SHP77 (cell line): ENCODE measurements at regions not wholly inside any gene's neighbourhood (a gene's known extent, or its start where the extent isn't known, plus 50 kb on each side); places are given as distances from the start of the nearest gene placed in this dataset.

Experiments used
- DNase-seq, 2 experiments: peaks; one replicate each; lab custom pipeline; 2025; lab: John Stamatoyannopoulos, UW

DNA sequence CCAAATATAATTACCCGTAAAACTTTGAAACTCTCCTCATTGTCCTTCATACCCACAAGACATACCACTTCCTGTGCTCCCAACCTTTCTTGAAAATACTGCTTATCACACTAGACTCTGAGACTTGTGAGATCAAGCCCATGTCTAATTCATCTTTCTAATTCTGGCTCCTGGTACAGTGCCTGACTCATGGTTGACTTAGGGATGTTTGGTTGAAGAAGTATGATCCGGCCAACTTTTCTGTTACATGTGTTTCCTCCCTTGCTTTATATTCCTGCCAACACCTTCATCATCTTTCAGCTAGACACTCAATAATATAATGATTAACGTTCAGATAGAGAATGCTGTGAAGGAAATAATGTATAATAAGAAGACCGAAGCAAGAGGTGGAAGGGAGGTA is 58.2 kb downstream of the MEX3B start:
- no peak for DNase-seq

DNA sequence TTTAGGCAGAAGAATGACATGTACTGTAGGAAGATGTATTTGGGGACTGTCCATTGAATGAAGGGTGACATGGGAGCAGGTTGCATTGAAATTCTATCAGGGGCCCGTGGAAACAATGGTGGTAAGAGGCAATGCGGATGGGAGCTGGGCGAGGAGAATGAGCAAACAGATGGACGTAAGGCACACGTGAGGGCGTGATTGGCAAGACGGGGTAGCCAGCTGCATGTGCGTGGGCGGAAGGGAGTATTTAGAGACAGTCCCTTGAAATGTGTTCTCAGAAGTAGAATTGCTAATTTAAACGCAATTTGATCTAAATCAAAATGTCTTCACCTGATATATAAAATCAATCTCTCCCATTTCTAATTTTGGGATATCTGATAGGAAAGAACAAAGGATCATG is 62.3 kb downstream of the MEX3B start:
- no peak for DNase-seq

DNA sequence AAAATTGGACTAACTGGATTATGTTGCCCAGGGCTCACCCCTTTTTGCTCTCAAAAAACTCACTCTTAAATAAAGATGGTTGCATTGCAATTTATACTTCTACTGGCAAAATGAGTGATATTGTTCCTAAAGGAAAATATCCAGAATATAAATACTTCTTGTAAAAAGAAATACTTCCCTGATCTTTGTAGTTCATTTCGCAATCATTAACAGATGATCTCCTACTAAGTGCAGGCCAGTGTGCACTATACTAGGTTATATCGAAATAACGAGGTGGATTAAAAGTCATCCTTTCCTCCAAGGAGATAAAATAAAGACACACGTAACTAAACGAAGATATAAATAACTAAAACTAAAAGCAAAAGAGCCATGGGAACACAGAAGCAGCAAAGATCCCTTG is 63.0 kb downstream of the MEX3B start:
- DNase-seq = no peak

DNA sequence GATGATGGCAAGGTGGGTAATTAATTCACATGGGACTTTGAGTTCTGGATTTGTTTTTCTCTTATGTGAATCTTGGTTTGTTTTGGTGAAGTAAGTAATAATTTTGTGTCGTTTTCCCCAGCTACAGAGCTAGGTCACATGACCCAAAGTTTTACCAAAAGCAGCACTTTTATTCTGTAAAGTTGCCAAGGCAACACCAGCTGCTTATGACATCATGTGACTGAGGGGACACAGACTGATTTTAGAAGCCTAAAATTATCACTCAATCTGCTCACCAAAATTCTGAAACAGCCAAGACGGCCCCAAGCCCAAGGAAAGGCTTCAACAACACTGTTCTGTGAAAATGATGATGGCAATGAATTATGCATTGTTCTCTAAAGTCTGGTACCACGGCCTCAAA is 63.9 kb downstream of the MEX3B start:
- DNase-seq = no peak

DNA sequence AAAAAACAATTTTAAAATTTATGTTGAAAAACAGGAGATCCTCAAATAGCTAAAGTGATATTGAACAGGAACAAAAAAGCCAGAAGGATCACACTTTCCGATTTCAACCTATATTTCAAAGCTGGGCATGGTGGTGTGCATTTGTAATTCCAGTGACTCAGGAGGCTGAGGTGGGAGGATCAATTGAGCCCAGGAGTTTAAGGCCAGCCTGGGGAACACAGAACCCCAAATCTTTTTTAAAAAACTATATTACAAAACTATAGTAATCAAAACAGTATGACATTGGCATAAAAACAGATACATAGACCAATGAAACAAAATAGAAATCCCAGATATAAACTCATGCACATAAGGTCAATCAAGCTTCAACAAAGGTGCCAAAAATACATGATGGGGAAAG is 68.4 kb downstream of the MEX3B start:
- no peak for DNase-seq

DNA sequence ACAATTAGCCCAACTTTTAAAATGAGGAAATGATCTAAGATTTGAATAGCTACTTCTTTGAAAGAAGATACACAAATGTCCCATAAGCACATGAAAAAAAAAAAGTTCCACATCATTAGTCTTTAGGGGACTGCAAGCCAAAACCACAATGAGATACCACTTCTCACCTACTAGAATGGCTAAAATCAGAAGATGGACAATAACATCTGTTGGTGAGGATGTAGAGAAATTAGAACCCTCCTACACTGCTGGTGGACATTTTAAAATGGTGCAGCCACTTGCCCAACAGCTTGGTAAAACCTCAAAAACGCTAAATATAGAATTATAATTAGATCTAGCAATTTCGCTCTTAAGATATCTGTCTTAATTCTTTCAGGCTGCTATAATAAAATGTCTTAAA is 77.1 kb downstream of the MEX3B start:
- DNase-seq = no peak

DNA sequence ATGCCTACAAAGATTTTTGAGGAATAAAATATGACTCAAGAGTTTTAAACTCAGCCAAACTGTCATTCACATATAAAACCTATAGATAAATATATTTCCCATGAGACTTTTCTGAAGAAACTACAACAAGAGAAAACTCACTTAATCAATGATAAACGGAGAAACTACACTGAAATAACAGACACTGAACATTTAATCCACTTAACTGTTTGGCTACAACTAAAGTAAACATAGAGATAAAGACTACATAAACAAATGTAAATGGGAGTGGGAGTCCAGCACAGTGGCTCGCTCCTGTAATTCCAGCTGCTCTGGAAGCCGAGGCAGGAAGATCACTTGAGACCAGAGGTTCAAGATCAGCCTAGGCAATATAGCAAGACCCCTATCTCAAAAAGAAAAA is 79.2 kb downstream of the MEX3B start:
- no peak for DNase-seq

DNA sequence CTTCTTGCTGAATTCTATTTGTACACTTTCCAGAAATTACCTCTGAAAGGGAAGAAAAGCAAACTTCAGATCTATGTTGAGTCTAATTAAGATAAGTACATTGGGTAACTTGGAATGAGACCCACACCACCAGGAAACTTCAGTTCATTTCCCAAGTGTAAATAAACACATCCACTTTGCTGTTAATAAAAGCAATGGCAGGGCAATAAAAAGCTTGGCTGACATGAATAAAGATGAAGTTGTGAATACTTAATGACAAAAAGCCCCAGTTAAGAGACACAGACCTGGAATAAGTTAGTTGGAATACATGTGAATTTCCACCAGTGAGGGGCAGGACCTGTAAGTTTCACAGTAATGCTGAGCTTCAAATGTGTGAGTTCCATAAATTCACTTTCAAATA is 83.3 kb downstream of the MEX3B start:
- DNase-seq = no peak

DNA sequence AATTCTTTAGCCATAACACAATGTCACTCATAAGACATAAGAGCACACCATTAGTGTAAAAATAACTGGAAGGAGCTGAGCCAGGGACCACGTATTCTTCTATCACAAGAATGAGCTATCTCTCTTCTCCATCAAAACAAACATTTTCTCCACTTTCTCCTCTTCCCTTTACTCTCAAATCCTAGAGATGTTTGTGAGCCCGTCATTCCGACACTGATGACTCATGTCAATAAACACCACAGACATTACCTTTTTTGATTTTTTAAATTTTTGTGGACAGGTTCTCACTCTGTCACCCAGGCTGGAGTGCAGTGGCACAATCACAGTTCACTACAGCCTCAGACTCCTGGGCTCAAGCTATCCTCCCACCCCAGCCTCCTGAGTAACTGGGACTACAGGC is 86.6 kb downstream of the MEX3B start:
- no peak for DNase-seq

DNA sequence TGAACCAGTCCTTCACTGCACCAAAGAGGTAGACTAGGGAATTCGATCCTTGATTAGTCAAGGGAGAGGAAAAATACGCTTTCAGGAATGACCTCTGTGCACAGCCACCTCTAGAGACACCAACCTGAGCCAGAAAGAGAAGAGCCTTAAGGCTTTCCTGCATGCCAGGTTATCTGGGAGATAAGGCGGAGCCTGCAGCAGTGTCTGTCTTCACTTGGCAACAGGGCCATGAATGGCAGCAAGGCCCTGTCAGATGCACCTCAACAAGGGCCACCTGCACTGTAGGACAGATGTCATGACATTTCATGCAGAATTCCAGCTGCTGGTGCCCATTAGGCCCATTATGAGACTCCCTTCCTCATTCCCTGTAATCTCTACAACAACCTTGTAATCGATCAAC is 88.1 kb downstream of the MEX3B start:
- DNase-seq = no peak

DNA sequence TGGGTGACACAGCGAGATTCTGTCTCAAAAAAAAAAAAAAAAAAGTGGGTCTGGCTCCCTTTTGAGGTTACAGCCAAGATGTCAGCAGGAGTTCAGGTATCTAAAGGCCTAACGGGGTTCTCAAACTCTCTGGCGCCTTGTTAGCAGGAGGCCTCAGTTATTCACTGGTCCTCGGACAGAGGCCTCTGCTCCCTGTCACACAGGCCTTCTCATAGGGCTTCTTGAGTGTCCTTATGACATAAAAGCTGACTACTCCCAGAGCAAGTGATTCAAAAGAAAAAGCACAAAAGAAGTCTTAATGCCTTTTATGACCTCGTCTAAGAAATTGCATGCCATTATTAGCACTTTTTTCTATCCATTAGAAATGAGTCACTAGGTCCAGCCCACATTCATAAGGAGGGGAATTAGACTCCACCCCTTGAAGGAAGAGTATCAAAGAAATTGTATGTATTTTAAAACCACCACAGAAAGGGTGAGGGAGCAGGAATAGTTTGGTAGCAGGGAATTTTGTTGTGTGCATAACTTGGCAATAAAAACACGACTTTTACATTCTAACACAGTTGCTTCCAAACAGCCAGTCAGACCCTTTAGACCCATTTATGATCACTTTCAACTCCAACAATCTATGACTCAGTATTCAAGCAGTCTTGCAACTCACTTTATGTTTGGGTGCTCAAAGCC is 90.3 kb downstream of the MEX3B start:
- no peak for DNase-seq

DNA sequence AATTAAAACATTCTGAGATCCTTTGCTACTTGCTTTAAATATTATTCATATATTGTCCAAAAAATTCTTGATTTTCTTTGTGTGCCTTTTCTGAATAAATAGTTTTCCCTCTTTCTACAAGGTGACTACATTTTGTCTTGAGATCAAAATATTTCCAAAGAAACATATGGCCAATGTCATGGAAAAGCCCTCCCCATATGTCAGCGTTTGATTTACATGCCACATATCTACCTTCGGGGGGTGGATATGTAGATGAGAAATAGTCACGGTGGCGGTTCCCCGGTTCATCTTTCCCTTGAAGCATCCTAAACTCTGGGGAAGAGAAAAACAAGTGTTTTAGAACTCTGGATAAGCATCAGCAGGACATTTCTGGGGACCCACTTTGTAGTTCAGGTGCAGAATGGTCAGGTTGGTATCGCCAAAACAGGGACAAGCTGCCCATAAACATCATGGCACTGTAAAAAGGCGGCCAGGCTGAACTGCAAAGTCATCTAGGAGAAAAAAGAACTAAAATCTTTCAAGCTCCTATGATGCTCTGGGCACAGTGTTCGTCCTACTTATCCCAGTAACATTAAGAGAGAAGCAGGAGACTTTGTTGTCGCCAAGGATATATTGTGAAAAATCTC is 91.5 kb downstream of the MEX3B start:
- DNase-seq = no peak

DNA sequence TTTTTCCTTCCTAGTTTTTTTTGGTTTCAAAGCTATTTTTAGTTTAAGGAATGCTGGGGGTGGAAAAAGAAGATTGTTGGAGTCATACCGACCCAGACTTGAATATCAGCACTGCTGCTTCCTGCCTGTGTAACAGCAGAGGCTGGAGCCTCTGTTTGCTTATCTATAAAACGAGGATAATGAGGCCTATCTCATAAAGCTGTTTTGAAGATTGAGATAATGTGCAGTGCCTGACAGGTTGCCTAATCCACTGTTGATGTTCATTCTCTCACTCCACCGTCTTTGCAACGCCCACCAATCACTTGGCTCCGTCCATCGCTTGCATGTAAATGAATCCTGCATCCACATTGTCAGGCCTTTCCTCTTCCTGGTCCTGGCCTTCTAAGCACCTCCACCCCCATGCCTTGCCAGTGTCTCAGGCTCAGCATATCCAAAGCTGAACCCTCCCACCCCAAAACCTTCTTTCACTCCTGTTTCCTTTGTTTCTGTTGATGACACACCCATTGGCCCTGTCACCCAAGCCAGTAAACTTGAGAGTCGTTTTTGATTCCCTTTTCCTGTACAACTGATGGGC is 94.9 kb downstream of the MEX3B start:
- DNase-seq = no peak

DNA sequence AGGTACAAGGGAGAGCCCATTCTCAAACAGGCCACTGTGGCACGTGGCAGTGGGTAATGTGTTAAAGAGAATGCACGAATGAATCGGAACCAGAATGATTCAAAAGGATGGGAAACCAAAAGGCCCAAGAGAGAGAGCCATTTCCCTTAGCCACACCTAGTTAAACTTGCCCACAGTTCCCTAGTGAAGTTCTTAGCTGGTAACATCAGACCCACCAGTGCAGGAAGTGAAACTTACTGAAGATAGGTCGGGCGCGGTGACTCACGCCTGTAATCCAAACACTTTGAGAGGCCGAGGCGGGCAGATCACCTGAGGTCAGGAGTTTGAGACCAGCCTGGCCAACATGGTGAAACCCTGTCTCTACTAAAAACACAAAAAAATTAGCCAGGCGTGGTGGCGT is 97.1 kb downstream of the MEX3B start:
- DNase-seq = no peak

DNA sequence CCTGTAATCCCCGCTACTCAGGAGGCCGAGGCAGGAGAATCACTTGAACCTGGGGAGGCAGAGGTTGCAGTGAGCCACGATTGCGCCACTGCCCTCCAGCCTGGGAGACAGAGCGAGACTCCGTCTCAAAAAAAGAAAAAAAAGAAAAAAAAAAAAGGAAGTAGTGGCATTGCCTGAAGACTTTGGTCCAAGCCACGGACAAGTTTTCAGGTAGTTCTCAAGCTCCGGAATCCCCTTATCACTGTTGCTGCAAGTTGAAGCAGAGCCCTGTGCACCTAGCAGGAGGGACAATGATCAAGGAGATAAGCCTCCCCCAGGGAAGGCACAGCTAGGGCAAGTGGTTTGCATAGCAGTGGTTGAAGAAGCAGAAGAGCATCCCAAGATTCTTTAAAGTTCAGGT is 97.6 kb downstream of the MEX3B start:
- DNase-seq = no peak

DNA sequence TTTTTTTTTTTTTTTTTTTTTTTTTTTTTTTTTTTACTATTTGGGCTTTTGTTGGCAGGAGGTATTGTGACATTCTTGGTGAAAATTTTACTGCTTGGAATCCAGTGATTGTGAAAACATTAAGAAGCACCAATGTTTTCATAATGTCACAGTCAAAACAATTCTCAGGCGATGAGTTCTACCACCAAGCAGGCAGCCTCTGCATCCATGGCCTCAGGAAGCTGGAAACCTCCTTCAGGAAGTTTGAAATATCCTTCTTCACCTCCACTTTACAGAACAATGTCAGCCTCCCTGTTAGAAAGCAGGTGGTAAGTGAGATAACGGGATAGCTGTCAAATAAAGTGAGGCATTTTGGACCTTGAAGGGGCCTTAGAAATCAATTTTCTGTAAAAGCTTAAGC is 98.3 kb downstream of the MEX3B start:
- no peak for DNase-seq

DNA sequence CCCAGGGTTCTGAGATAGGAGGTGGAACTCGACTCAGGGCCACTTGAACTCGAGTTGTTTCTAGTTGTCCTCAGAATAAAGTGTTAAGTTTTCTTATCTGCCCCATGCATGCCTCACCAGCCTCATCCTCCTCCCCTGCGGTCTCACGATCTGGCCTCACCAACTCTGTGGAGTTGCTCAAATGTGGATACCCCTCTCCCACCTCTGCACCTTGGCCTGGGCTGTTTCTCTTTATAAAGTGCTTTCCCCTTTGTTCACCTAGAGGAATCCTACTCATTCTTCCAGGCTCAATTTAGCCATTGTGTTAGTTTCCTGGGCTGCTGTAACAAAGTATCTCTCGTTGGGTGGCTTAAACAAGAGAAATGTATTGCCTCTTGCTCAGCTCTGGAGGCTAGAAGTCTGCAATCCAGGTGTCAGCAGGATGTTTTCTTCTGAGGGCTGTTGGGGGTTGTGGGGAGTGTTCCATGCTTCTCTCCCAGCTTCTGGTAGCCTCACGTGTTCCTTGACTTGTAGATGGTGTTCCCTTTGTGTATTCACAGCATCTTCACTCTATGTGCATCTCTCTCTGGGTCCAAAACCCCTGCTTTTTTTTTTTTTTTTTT is 100.7 kb downstream of the MEX3B start:
- DNase-seq = no peak

DNA sequence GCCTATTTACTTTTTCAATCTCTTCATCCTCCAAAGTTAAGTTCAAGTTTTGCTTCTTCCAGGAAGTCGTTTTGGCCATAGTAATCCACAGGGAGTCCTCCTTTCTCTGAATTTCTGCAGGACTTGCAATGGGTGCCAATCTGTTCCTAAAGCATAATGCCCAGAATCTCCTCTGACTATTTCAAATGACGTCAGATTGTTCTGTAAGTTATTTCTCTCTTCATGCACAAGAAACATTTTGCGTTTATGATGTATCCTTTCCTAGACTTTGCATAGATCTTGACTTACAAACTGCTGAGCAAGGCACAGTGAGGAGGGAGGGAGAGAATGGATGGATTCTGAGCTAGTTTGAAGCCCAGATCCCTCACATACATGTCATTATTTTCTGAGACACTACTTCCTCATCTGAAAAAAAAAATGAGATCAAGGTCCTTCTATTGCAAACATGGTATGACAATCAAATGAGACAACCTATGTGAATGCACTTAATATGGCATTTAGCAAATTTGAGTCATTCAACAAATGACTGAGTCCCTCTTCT is 103.1 kb downstream of the MEX3B start:
- no peak for DNase-seq

DNA sequence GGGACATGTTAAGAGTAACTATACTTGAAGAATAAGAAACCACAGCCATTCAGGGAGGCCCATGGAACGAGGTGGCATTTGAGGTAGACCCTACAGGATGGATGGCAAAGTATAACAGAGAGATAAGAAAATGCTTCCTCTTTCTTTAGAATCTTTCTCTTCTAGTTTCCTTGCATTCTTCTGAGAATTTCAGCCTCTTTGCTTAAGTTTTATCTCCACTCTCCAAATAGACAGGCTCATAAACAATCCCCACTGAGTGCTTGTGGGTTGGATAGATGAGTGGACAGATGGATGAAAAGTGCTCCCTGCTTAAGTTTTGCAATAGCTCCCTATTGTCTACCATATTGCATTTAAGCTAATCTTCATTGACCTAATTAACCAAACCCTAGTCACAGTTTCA is 103.7 kb downstream of the MEX3B start:
- no peak for DNase-seq

DNA sequence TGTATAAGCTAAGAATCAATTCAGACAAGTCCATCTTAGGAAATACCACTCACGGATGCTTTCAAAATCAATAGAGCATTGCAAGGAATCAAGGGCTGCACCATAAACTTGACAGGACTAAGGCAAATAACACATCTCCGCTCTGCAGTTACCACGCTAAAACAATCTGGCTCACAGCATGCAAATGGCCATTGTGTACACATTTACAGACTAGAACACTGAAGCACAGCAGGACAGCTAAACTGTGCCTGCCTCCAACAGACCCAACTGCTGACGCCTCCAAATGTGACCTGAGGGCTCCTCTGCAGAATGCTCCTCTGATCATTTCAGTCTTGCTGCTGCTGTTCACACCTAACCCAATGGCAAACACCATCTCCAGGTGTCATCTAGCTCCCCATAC is 104.3 kb downstream of the MEX3B start:
- no peak for DNase-seq

DNA sequence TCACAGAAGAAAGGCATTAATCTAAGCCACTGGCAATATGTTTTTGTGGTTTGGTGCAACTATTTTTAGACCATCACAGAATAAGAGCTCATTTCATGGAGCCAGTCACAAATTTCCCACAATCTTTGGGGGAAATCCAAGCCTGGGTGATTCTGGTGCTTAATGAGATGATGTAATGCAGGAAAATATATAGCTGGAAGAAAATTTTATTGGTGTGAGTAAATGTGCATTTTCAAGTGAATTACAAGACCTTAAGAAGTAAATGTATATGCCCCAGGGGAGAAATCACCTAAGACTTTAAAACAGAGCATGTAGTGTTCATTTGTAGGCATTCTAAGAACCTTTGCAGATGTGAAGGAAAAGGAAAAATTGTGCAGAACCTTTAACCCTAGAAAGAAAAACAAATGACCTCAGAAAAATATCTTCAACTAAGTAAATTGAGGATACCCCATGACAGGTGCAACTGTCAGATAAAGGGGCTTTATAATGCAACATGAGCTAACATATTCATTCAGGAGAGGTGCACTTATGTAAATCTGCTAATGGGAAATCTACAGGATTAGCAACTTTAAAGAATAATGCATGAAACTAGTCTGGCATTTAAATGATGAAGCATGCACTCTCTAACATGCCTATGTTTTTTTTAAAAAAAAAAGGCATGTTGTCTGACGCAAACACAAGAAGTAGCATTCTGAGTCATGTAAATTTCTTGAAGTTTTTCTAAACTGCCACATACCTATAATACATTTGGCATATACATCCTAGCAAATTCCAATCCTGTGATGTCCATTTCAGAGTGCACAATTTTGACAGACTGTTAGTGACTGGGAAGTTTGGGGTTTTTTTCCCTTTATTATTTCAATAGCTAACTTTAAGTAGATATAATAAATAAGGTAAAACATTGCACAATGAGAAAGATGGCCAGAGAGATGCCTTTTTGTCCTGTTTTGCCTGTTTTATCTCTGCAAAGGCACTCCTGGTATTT is 105.1 kb downstream of the MEX3B start:
- DNase-seq = no peak
